ENCODE measurements at regions not wholly inside any gene's neighbourhood (a gene's known extent, or its start where the extent isn't known, plus 50 kb on each side); places are given as distances from the start of the nearest gene placed in this dataset.

DNA sequence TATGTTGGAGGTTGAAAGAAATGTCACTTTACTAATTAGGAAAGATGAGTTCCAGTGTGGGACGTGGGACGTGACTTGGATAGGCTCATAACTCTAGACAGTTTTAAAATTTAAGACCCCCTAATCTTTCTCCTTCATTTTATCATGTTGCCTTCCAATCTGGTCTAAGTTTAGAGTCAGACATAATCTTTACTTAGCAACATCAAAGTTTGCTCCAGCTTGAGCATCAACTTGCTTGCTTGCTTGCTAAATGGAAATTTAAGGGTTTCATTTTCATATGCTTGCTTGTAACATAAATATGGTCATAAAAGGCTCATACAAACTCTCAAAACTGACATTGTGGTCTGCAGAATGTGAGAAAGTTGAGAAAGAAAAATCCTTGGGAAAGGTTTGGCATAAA lies 428.9 kb downstream of the EPHA4 start:
- H3K9me3 Mint-ChIP-seq = 0 out of 5 replicates have a peak, but pooled peaks cover 0 to 3% of the 10 kb centered on the region in 2 experiments

More for the DNA sequence above, 428.9 kb downstream of the EPHA4 start:
- Mint-ChIP-seq H3K4me1 (no peaks in the 10 kb centered on the region), H3K4me3 (no peak overlapping the region), H3K36me3 (ENCODE audit: insufficient read depth in 1 of 3, low read depth in 3 of 3) (peaks cover 0 to 3% (median 0%) of the 10 kb centered on the region in 3 experiments; a peak in 1 of 7 replicates), H3K27ac (no peak overlapping the region), H3K27me3 (ENCODE audit: low read depth) (no peaks in the 10 kb centered on the region)
- H2BK20ac ChIP-seq (ENCODE audit: low read depth, low read length, poor library complexity, severe bottlenecking) = no peak overlapping the region
- no peak overlapping the region for H3K9ac ChIP-seq (ENCODE audit: extremely low read depth, insufficient read length, low read length)
- no peak overlapping the region for H2BK120ac ChIP-seq (ENCODE audit: low read depth, low read length, poor library complexity, severe bottlenecking)
- H3K18ac ChIP-seq (ENCODE audit: insufficient read length, low read depth, low read length) = no peak overlapping the region
- no peak overlapping the region for H3K4me2 ChIP-seq (ENCODE audit: insufficient read depth, insufficient read length, low read length)
- H3K23ac ChIP-seq (ENCODE audit: insufficient read length, low read depth, low read length) = no peak overlapping the region
- no peak overlapping the region for H3T11ph ChIP-seq (ENCODE audit: low read length)
- H3K79me2 ChIP-seq (ENCODE audit: insufficient read depth, low read length) = no peaks in the 10 kb centered on the region
- no peaks in the 10 kb centered on the region for H4K20me1 ChIP-seq (ENCODE audit: control insufficient read depth, insufficient read depth, insufficient read length)
- no peaks in the 10 kb centered on the region for H3K4me1 ChIP-seq (ENCODE audit: insufficient read depth, low read length)
- H3K14ac ChIP-seq (ENCODE audit: insufficient read depth, low read length) = no peak overlapping the region
- H3K79me1 ChIP-seq (ENCODE audit: insufficient read depth, low read depth, low read length, poor library complexity, severe bottlenecking) = no peaks in the 10 kb centered on the region
- no peak overlapping the region for H3K27ac ChIP-seq (ENCODE audit: insufficient read length, low read depth, low read length)
- H4K5ac ChIP-seq (ENCODE audit: insufficient read length, low read depth, low read length) = no peak overlapping the region
- no peaks in the 10 kb centered on the region for H3K9me3 ChIP-seq (ENCODE audit: control insufficient read depth, low read depth, low read length)
- no peak overlapping the region for H4K8ac ChIP-seq (replicated peaks; ENCODE audit: insufficient read length, low read depth, low read length)
- TF ChIP-seq, protein P1, sequence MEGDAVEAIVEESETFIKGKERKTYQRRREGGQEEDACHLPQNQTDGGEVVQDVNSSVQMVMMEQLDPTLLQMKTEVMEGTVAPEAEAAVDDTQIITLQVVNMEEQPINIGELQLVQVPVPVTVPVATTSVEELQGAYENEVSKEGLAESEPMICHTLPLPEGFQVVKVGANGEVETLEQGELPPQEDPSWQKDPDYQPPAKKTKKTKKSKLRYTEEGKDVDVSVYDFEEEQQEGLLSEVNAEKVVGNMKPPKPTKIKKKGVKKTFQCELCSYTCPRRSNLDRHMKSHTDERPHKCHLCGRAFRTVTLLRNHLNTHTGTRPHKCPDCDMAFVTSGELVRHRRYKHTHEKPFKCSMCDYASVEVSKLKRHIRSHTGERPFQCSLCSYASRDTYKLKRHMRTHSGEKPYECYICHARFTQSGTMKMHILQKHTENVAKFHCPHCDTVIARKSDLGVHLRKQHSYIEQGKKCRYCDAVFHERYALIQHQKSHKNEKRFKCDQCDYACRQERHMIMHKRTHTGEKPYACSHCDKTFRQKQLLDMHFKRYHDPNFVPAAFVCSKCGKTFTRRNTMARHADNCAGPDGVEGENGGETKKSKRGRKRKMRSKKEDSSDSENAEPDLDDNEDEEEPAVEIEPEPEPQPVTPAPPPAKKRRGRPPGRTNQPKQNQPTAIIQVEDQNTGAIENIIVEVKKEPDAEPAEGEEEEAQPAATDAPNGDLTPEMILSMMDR (conservative IDR thresholded peaks at IDR 0.05) = no peak
- no peak overlapping the region for H2BK12ac ChIP-seq (ENCODE audit: insufficient read length, low read depth, low read length)
- H2AK5ac ChIP-seq (ENCODE audit: insufficient read length, low read length) = no peak overlapping the region
- no peaks in the 10 kb centered on the region for H3K23me2 ChIP-seq (ENCODE audit: insufficient read length, low read depth, low read length, poor library complexity, severe bottlenecking)
- no CpG with 5 or more reads among the region's 2 CpGs for WGBS (ENCODE audit: extremely low coverage, insufficient read length, low lambda C conversion rate)
- H2BK5ac ChIP-seq (ENCODE audit: insufficient read length, low read length) = no peak overlapping the region
- no peak overlapping the region for H4K91ac ChIP-seq (ENCODE audit: insufficient read length, low read depth, low read length)
- no peak for DNase-seq
- no peak overlapping the region for H2AFZ ChIP-seq (ENCODE audit: low read length)
- H2BK15ac ChIP-seq (ENCODE audit: low read depth, low read length) = no peak overlapping the region
- H3K27me3 ChIP-seq (ENCODE audit: insufficient read depth, low read length) = no peaks in the 10 kb centered on the region
- no peak overlapping the region for H3K4ac ChIP-seq (ENCODE audit: low read depth, low read length)
- H3K56ac ChIP-seq (ENCODE audit: insufficient read length, low read depth, low read length) = no peak overlapping the region
